Keratinocyte (primary cell): ENCODE measurements at regions not wholly inside any gene's neighbourhood (a gene's known extent, or its start where the extent isn't known, plus 50 kb on each side); places are given as distances from the start of the nearest gene placed in this dataset.

Experiments used
- DNase-seq: peaks from one replicate; pipeline ENCODE4 v3.0.0-alpha.2; 2011; ENCODE audit warnings: low read depth, missing footprints, low spot score
- FAIRE-seq: peaks from 2 replicates; lab custom pipeline; 2011; peaks lifted over from hg19 to GRCh38; lab: Jason Lieb, UNC
- H2AFZ ChIP-seq: 2 replicates; pipeline ENCODE4 v1.6.0; 2012; ENCODE audit warnings: low read length, control low read depth, inconsistent platforms; ENCODE audit not compliant: control insufficient read depth
- H3K27ac ChIP-seq: 2 replicates; pipeline ENCODE4 v1.5.1; 2011; ENCODE audit warnings: low read length; ENCODE audit not compliant: control insufficient read depth, insufficient read depth
- H3K27me3 ChIP-seq: 3 replicates; pipeline ENCODE4 v1.6.0; 2011; ENCODE audit warnings: low read length; ENCODE audit not compliant: control insufficient read depth, insufficient read depth; ENCODE audit errors: extremely low read depth
- H3K36me3 ChIP-seq, 2 experiments: 2 replicates in 1 of 2; 3 replicates in 1 of 2; pipeline ENCODE4 v1.5.1; 2011; ENCODE audit warnings: low read length in 2 of 2, mild to moderate bottlenecking in 1 of 2; ENCODE audit not compliant: control insufficient read depth in 2 of 2, insufficient read depth in 2 of 2; ENCODE audit errors: extremely low read depth in 1 of 2
- H3K4me1 ChIP-seq: 3 replicates; pipeline ENCODE4 v1.5.1; 2011; ENCODE audit warnings: low read length; ENCODE audit not compliant: control insufficient read depth, insufficient read depth; ENCODE audit errors: extremely low read depth
- H3K4me2 ChIP-seq: 3 replicates; pipeline ENCODE4 v1.6.0; 2011; ENCODE audit warnings: low read depth, low read length; ENCODE audit not compliant: control insufficient read depth, insufficient read depth; ENCODE audit errors: extremely low read depth
- H3K4me3 ChIP-seq, 3 experiments: fragments of 200-600 bp in 1 of 3; sonication (generic) in 1 of 3; 2 replicates in 2 of 3; 3 replicates in 1 of 3; pipeline ENCODE4 v1.5.1; 2011 to 2016; ENCODE audit warnings: low read length in 3 of 3, mild to moderate bottlenecking in 3 of 3, control low read depth in 2 of 3, inconsistent platforms in 1 of 3, low read depth in 1 of 3, mixed read lengths in 1 of 3, mixed run types in 1 of 3, moderate library complexity in 1 of 3; ENCODE audit not compliant: control insufficient read depth in 2 of 3, insufficient read depth in 2 of 3; ENCODE audit errors: extremely low read depth in 1 of 3
- H3K79me2 ChIP-seq: 2 replicates; pipeline ENCODE4 v1.6.0; 2012; ENCODE audit warnings: low read length; ENCODE audit not compliant: control insufficient read depth, insufficient read depth
- H3K9ac ChIP-seq: 3 replicates; pipeline ENCODE4 v1.6.0; 2011; ENCODE audit warnings: low read length; ENCODE audit not compliant: control insufficient read depth, insufficient read depth; ENCODE audit errors: extremely low read depth
- H3K9me1 ChIP-seq: 3 replicates; pipeline ENCODE4 v1.6.0; 2011; ENCODE audit warnings: low read length; ENCODE audit not compliant: control insufficient read depth, insufficient read depth; ENCODE audit errors: extremely low read depth
- H3K9me3 ChIP-seq: 2 replicates; pipeline ENCODE4 v1.5.1; 2012; ENCODE audit warnings: low read depth, low read length; ENCODE audit not compliant: control insufficient read depth
- H4K20me1 ChIP-seq: 3 replicates; pipeline ENCODE4 v1.6.0; 2011; ENCODE audit warnings: low read length; ENCODE audit not compliant: control insufficient read depth, insufficient read depth; ENCODE audit errors: extremely low read depth
- CTCF ChIP-seq, 3 experiments: IDR thresholded peaks in 1 of 3; conservative IDR thresholded peaks in 1 of 3; optimal IDR thresholded peaks in 1 of 3; 2 replicates in 2 of 3; 3 replicates in 1 of 3; pipeline versions ENCODE3 to v1.5.1; 2011; ENCODE audit warnings: low read length in 3 of 3, mild to moderate bottlenecking in 3 of 3, moderate library complexity in 2 of 3, control low read depth in 1 of 3, inconsistent platforms in 1 of 3; ENCODE audit not compliant: insufficient read depth in 2 of 3; ENCODE audit errors: extremely low read depth in 1 of 3
- EZH2 ChIP-seq: IDR thresholded peaks from one replicate; pipeline ENCODE4 v1.6.1; 2012; ENCODE audit warnings: inconsistent platforms, mild to moderate bottlenecking, low read length, moderate library complexity
- dilution Hi-C: fragments of 300-500 bp; cut with MboI; formaldehyde crosslinking; loops from one replicate; pipeline ENCODE4 v1.7.0; 2020; ENCODE audit warnings: low sequenced_read_pairs; ENCODE audit not compliant: extremely low pct_ligation_motif_present

- H3K4me1 ChIP-seq = peaks cover 5% of the 10 kb centered on the region
- no peaks in the 10 kb centered on the region for H4K20me1 ChIP-seq
- no peak overlapping the region for H3K4me3 ChIP-seq
- no peak overlapping the region for H3K9ac ChIP-seq
- H2AFZ ChIP-seq = no peak overlapping the region
- DNase-seq = no peak
- no peak overlapping the region for H3K27ac ChIP-seq
- TF ChIP-seq CTCF (optimal IDR thresholded peaks at IDR 0.05 in 1 of 3, IDR thresholded peaks at IDR 0.05 in 1 of 3, conservative IDR thresholded peaks at IDR 0.05 in 1 of 3; ENCODE audit: extremely low read depth in 1 of 3, insufficient read depth in 2 of 3, low read length in 3 of 3) (no peak), EZH2 (no peak)
- H3K79me2 ChIP-seq = no peaks in the 10 kb centered on the region
- no peaks in the 10 kb centered on the region for H3K9me1 ChIP-seq
- dilution Hi-C loops = no loop called here
- H3K27me3 ChIP-seq = no peaks in the 10 kb centered on the region
- no peaks in the 10 kb centered on the region for H3K9me3 ChIP-seq
- no peak for FAIRE-seq
- no peak overlapping the region for H3K4me2 ChIP-seq
- H3K36me3 ChIP-seq = no peaks in the 10 kb centered on the region
Observed at GRCh38 chr2:2734308-2734707, 403.2 kb upstream of the MYT1L start.

GRCh38 chr2:2733818-2734217 is 402.7 kb upstream of the MYT1L start:
- H3K36me3 ChIP-seq = no peaks in the 10 kb centered on the region
- TF ChIP-seq CTCF (optimal IDR thresholded peaks at IDR 0.05 in 1 of 3, IDR thresholded peaks at IDR 0.05 in 1 of 3, conservative IDR thresholded peaks at IDR 0.05 in 1 of 3; ENCODE audit: extremely low read depth in 1 of 3, insufficient read depth in 2 of 3, low read length in 3 of 3) (no peak), EZH2 (no peak)
- H3K4me3 ChIP-seq = no peak overlapping the region
- dilution Hi-C loops = no loop called here
- no peak overlapping the region for H2AFZ ChIP-seq
- H3K27me3 ChIP-seq = no peaks in the 10 kb centered on the region
- peaks cover under 1% of the 10 kb centered on the region for H3K4me1 ChIP-seq
- no peak overlapping the region for H3K9ac ChIP-seq
- no peak overlapping the region for H3K27ac ChIP-seq
- no peak overlapping the region for H3K4me2 ChIP-seq
- H3K9me3 ChIP-seq = no peaks in the 10 kb centered on the region
- no peaks in the 10 kb centered on the region for H3K79me2 ChIP-seq
- no peak for DNase-seq
- no peaks in the 10 kb centered on the region for H4K20me1 ChIP-seq
- no peak for FAIRE-seq
- H3K9me1 ChIP-seq = no peaks in the 10 kb centered on the region
